ENCODE measurements at regions not wholly inside any gene's neighbourhood (a gene's known extent, or its start where the extent isn't known, plus 50 kb on each side); places are given as distances from the start of the nearest gene placed in this dataset.
"Not testable (repeated sequence)": the region's sequence is repeated elsewhere in the genome, so short reads cannot be mapped to it uniquely, and the experiment has no call there.

GRCh38 chr3:194867270-194867983, 181.7 kb downstream of the FAM43A start:
- no peak for DNase-seq (ENCODE audit: low spot score)

- DNase-seq (ENCODE audit: low spot score) = no peak
These were observed 183.1 kb downstream of the FAM43A start for GRCh38 chr3:194868831-194869230.

- no peak for DNase-seq (ENCODE audit: low spot score)
These were observed 183.9 kb downstream of the FAM43A start for GRCh38 chr3:194869482-194870169.

GRCh38 chr3:194870394-194871110, 184.9 kb downstream of the FAM43A start:
- no peak for DNase-seq (ENCODE audit: low spot score)

- no peak for DNase-seq (ENCODE audit: low spot score)
These were observed 185.6 kb downstream of the FAM43A start for GRCh38 chr3:194871143-194871863.

GRCh38 chr3:194871864-194872668, 186.4 kb downstream of the FAM43A start:
- no peak for DNase-seq (ENCODE audit: low spot score)

- DNase-seq (ENCODE audit: low spot score) = no peak
These were observed 186.9 kb downstream of the FAM43A start for GRCh38 chr3:194872669-194872977.

- DNase-seq (ENCODE audit: low spot score) = not testable (repeated sequence)
These were observed 187.8 kb downstream of the FAM43A start for GRCh38 chr3:194873474-194873873.

- no peak for DNase-seq (ENCODE audit: low spot score)
These were observed 188.5 kb downstream of the FAM43A start for GRCh38 chr3:194874206-194874605.

GRCh38 chr3:194874783-194875182, 189.1 kb downstream of the FAM43A start:
- no peak for DNase-seq (ENCODE audit: low spot score)

- no peak for DNase-seq (ENCODE audit: low spot score)
These were observed 190.1 kb downstream of the FAM43A start for GRCh38 chr3:194875581-194876402.

- DNase-seq (ENCODE audit: low spot score) = no peak
These were observed 190.9 kb downstream of the FAM43A start for GRCh38 chr3:194876403-194877095.

GRCh38 chr3:194877291-194878119, 191.8 kb downstream of the FAM43A start:
- no peak for DNase-seq (ENCODE audit: low spot score)

- DNase-seq (ENCODE audit: low spot score) = no peak
These were observed 193.6 kb downstream of the FAM43A start for GRCh38 chr3:194879126-194879877.

- DNase-seq (ENCODE audit: low spot score) = no peak
These were observed 194.6 kb downstream of the FAM43A start for GRCh38 chr3:194879991-194880939.

- DNase-seq (ENCODE audit: low spot score) = no peak
These were observed 195.6 kb downstream of the FAM43A start for GRCh38 chr3:194880940-194881925.
